ENCODE measurements at regions not wholly inside any gene's neighbourhood (a gene's known extent, or its start where the extent isn't known, plus 50 kb on each side); places are given as distances from the start of the nearest gene placed in this dataset. TPM values are rescaled to one million over a fixed set of nuclear protein-coding genes. Genes with fewer than 3 reads are reported as not detected.

DNA sequence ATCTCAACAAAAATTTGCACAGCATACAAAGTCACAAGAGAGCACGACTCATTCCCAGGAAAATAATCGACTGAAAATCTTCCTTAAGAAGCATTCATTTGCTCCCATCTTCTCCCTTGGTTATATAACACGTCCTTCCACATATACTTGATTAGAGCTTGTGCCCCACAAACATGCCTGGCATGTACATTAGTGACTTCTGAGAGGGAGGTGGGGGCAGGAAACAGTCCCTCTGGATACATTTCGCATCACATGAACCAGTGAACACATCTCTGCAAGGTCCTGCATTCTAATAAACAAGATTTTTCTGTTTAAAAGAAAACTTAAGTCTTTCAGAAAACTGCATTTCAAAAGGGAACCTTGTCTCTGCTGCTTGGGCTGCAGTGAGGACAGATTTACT, 54.1 kb upstream of the IGLL5 start:
- Mint-ChIP-seq H3K27me3 (no peaks in the 10 kb centered on the region), H3K4me1 (peaks cover 17 to 26% (median 23%) of the 10 kb centered on the region in 4 donors), H3K36me3 (peaks cover 0 to 6% (median 0%) of the 10 kb centered on the region in 3 donors), H3K27ac (peak overlapping the region in 4 of 10 donors; percentile 34 to 54 (median 37)), H3K9me3 (peaks cover 0 to 12% (median 7%) of the 10 kb centered on the region in 9 donors), H3K4me3 (no peak overlapping the region)
- POLR2A ChIA-PET: no interaction called here
- no peak for DNase-seq
- ATAC-seq: no peak

DNA sequence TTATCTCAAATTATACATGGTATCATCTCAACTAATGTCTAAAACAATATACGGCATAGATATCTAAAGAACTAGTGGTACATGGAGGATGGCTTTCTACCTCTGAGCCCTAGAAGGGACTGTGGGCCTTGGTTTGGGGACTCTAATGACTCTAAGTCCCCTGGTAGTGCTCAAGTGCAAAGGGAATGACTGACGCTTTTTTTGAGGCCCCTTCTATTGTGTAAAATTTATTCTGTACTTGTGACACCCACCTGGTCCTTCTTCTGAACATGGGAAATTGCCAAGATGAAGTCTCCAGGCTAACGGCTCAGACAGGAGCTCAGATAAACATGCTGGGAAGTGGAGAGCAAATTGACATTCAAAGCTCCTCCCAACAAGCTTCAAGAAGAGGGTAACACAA, 53.4 kb upstream of the IGLL5 start:
- peak overlapping the region in 3 of 10 donors; percentile 24 to 37 (median 37) for H3K27ac Mint-ChIP-seq
- POLR2A ChIA-PET: interaction anchor here (0.6 to 1.2 kb wide), 2 partner anchors 11 to 12 kb away, joined by 3 to 4 read pairs; no protein-coding TSS in a partner anchor

DNA sequence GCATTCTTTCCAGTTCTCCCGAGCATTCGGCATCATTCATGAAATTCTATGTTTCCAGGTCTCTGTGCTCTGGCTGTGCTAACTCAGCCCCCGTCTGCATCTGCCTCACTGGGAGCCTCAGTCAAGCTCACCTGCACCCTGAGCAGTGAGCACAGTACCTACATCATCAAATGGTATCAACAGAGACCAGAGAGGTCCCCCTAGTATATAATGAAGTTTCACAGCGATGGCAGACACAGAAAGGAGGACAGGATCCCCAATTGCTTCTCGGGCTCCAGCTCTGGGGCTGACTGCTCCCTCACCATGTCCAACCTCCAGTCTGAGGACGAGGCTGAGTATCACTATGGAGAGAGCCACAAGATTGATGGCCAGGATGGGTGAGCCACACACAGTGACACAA, 52.8 kb upstream of the IGLL5 start:
- ATAC-seq (no peak), DNase-seq (no peak)
- H3K27ac Mint-ChIP-seq: peak overlapping the region in 7 of 10 donors; percentile 26 to 79 (median 37)
- POLR2A ChIA-PET: interaction anchor here (0.6 to 1.2 kb wide), 2 partner anchors 11 to 13 kb away, joined by 3 to 4 read pairs; no protein-coding TSS in a partner anchor
- H3K9me3 Mint-ChIP-seq: peaks cover 0 to 12% (median 7%) of the 10 kb centered on the region in 9 donors
- H3K4me1 Mint-ChIP-seq: peaks cover 18 to 34% (median 28%) of the 10 kb centered on the region in 4 donors
- H3K4me3 Mint-ChIP-seq: no peak overlapping the region
- H3K36me3 Mint-ChIP-seq: peaks cover 0 to 6% (median 0%) of the 10 kb centered on the region in 3 donors
- no peaks in the 10 kb centered on the region for H3K27me3 Mint-ChIP-seq

More for the DNA sequence above, 53.4 kb upstream of the IGLL5 start:
- DNase-seq (no peak), ATAC-seq (no peak)
- peaks cover 18 to 33% (median 28%) of the 10 kb centered on the region in 4 donors for H3K4me1 Mint-ChIP-seq
- H3K4me3 Mint-ChIP-seq: no peak overlapping the region
- H3K9me3 Mint-ChIP-seq: peaks cover 0 to 12% (median 7%) of the 10 kb centered on the region in 9 donors
- H3K27me3 Mint-ChIP-seq: no peaks in the 10 kb centered on the region
- H3K36me3 Mint-ChIP-seq: peaks cover 0 to 6% (median 0%) of the 10 kb centered on the region in 3 donors

DNA sequence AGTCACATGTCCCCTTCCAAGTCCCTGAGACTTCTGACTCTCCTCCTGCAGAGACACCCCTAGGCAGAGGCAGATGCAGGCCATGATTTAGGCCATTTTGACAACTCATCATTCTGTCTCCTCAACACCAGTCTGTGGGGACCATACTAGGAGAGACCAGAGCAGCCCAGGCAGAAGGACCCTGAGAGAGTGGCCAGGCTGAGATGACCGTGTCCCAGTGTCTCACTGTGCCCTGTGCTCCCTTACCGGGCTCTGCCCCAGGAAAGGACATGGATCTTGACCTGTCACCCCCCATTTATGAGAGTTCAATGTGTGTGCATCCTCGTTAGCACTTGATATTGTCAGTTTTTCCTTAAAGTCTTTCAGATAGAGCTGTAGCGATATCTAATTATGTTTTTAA, 52.4 kb upstream of the IGLL5 start:
- ATAC-seq (no peak), DNase-seq (no peak)
- POLR2A ChIA-PET: interaction anchor here (1.2 kb wide), 1 partner anchor 13 kb away, joined by 4 read pairs; no protein-coding TSS in a partner anchor
- H3K4me3 Mint-ChIP-seq: no peak overlapping the region
- H3K27me3 Mint-ChIP-seq: no peaks in the 10 kb centered on the region
- H3K36me3 Mint-ChIP-seq: peaks cover 0 to 6% (median 0%) of the 10 kb centered on the region in 3 donors
- peak overlapping the region in 5 of 10 donors; percentile 26 to 74 (median 44) for H3K27ac Mint-ChIP-seq
- peaks cover 18 to 38% (median 28%) of the 10 kb centered on the region in 4 donors for H3K4me1 Mint-ChIP-seq
- H3K9me3 Mint-ChIP-seq: peaks cover 0 to 12% (median 7%) of the 10 kb centered on the region in 9 donors

- Mint-ChIP-seq H3K27me3 (no peaks in the 10 kb centered on the region), H3K9me3 (peaks cover 0 to 7% (median 3%) of the 10 kb centered on the region in 9 donors), H3K27ac (peak overlapping the region in 2 of 10 donors; percentile 26 to 38), H3K36me3 (peaks cover 0 to 4% (median 0%) of the 10 kb centered on the region in 3 donors), H3K4me3 (no peak overlapping the region), H3K4me1 (peaks cover 18 to 40% (median 28%) of the 10 kb centered on the region in 4 donors)
- DNase-seq: no peak
- POLR2A ChIA-PET: interaction anchor here (0.9 to 1.4 kb wide), 2 partner anchors 14 to 16 kb away, joined by 3 to 7 read pairs; no protein-coding TSS in a partner anchor
- ATAC-seq: no peak
These were observed 51.8 kb upstream of the IGLL5 start for GRCh38 chr22:22835771-22836291.

DNA sequence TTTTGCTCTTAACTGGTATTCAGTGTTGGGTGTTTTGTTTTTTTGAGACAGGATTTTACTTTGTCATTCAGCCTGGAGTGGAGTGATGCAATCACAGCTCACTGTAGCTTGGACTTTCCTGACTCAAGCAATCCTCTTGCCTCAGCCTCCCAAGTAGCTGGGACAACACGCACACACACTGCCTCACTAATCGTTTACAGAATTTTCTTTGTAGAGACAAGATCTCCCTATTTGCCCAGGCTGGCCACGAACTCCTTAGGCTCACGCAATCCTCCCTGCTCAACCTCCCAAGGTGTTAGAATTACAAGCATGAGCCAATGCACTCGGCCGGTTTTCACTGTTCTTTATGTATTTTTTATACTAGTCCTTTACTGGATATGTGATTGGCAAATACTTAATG, 51.0 kb upstream of the IGLL5 start:
- POLR2A ChIA-PET: interaction anchor here (0.9 to 1.4 kb wide), 3 partner anchors 13 to 17 kb away, joined by 3 to 7 read pairs (median 3); no protein-coding TSS in a partner anchor
- ATAC-seq (no peak), DNase-seq (no peak)
- Mint-ChIP-seq H3K9me3 (peaks cover 0 to 4% (median 0%) of the 10 kb centered on the region in 9 donors), H3K27ac (peak overlapping the region in 7 of 10 donors; percentile 16 to 38 (median 34)), H3K36me3 (peaks cover 0 to 3% (median 0%) of the 10 kb centered on the region in 3 donors), H3K27me3 (no peaks in the 10 kb centered on the region), H3K4me1 (peaks cover 19 to 41% (median 28%) of the 10 kb centered on the region in 4 donors), H3K4me3 (peak overlapping the region in 1 of 10 donors; percentile 11)

Small RNA genes lying in the stretch of these regions (microRNA-seq; reads per million reads assigned to microRNA genes)
- not detected for gene MIR650 (ENCODE audit: borderline microRNAs expressed)

All from naive thymus-derived CD8-positive, alpha-beta T cell (primary cell).